ENCODE measurements at regions not wholly inside any gene's neighbourhood (a gene's known extent, or its start where the extent isn't known, plus 50 kb on each side); places are given as distances from the start of the nearest gene placed in this dataset.

DNA sequence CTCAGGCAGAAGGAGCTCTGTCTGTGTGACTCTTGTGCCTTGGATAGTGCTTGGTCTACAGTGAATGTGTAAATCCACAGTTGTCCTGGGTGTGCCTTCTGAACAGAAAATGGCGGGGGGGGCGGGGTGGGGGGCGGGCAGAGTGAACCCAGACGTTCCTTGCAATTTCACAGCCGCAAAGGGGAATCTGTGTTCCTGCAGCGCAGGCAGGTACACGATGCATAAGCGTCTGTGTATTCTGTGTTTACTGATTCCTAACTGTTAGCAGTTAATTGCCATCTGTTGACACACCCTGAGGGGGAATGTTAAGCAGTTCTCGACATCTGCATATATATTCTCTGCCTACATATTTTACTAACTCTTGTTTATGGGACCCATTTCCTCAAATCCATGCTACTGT, 123.5 kb upstream of the ZFHX3 start:
- Histone ChIP-seq H3K4me1 (peaks cover 33% of the 10 kb centered on the region), H3K27me3 (peaks cover 16% of the 10 kb centered on the region), H3K9me3 (no peaks in the 10 kb centered on the region), H3K27ac (no peak overlapping the region), H3K4me3 (no peak overlapping the region), H3K36me3 (no peaks in the 10 kb centered on the region)
- TF ChIP-seq POLR2A (IDR thresholded peaks at IDR 0.05): no peak
- no peak for TF ChIP-seq EP300 (IDR thresholded peaks at IDR 0.05)
- TF ChIP-seq, protein P1, sequence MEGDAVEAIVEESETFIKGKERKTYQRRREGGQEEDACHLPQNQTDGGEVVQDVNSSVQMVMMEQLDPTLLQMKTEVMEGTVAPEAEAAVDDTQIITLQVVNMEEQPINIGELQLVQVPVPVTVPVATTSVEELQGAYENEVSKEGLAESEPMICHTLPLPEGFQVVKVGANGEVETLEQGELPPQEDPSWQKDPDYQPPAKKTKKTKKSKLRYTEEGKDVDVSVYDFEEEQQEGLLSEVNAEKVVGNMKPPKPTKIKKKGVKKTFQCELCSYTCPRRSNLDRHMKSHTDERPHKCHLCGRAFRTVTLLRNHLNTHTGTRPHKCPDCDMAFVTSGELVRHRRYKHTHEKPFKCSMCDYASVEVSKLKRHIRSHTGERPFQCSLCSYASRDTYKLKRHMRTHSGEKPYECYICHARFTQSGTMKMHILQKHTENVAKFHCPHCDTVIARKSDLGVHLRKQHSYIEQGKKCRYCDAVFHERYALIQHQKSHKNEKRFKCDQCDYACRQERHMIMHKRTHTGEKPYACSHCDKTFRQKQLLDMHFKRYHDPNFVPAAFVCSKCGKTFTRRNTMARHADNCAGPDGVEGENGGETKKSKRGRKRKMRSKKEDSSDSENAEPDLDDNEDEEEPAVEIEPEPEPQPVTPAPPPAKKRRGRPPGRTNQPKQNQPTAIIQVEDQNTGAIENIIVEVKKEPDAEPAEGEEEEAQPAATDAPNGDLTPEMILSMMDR (IDR thresholded peaks at IDR 0.05): no peak
- no peak for TF ChIP-seq POLR2AphosphoS5 (IDR thresholded peaks at IDR 0.05)
- DNase-seq (ENCODE audit: low spot score in 2 of 2): no peak
- 32% methylated on average over 9 of the region's 9 CpGs for WGBS

DNA sequence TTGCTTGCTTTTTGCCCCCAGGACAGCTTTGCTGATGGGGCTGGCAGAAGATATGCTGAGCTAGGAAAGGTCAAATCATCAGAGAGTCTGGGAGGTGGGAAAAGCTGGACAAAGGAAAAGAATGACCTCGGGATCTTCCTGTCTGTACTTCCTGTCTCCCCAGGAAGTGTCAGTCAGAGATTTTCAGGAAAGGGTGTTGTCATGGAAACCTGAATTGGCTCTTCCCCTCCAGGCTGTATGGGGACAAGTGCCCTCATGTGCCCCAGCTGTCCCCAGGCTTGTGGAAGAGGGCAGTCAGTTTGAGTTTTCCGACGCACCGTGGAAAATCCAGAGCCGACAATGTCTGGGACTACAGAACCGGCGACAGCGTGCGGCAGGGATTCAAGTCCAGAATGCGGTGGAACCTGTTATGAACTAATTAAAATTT, 122.7 kb upstream of the ZFHX3 start:
- WGBS: 35% methylated on average over 10 of the region's 10 CpGs
- Histone ChIP-seq H3K27ac (no peak overlapping the region), H3K36me3 (no peaks in the 10 kb centered on the region), H3K27me3 (peaks cover 13% of the 10 kb centered on the region), H3K4me3 (no peak overlapping the region), H3K4me1 (peaks cover 33% of the 10 kb centered on the region), H3K9me3 (no peaks in the 10 kb centered on the region)
- DNase-seq (ENCODE audit: low spot score in 2 of 2): peak in 1 of 2 donors; percentile 67
- TF ChIP-seq POLR2A (IDR thresholded peaks at IDR 0.05) (no peak), POLR2AphosphoS5 (IDR thresholded peaks at IDR 0.05) (no peak), EP300 (IDR thresholded peaks at IDR 0.05) (no peak)
- TF ChIP-seq, protein P1 (IDR thresholded peaks at IDR 0.05): no peak

DNA sequence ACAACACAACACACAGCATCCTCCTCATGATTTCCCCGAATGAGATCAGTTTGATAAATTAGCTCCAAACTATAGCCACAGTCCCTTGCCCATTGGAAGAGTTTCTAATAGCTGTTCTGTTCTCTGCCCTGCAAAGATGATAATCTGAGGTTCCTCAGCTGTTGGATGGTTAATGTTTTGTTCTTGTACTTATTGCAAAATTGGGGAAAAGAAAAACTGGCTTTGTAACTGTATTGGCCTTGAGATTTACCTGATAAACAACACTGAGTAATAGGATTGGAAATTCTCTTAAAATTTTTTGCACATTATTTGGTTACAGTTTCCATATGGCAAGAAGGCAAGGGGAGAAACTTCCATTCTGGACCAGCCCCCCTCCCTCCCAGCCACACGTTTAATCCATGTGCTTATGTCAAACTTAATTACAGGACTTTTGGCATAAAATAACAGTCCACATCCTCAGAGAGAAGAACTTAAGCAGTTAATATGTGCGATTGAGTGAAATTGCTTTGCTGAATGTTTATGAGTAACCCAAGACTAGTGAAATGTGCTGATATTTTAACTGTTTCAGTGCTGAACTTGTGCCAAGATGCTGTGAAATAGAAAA, 119.1 kb upstream of the ZFHX3 start:
- 24% methylated on average over 3 of the region's 3 CpGs for WGBS
- H3K4me3 ChIP-seq: no peak overlapping the region
- TF ChIP-seq POLR2AphosphoS5 (IDR thresholded peaks at IDR 0.05): no peak
- no peak for TF ChIP-seq EP300 (IDR thresholded peaks at IDR 0.05)
- TF ChIP-seq, protein P1 (IDR thresholded peaks at IDR 0.05): no peak
- no peak for TF ChIP-seq POLR2A (IDR thresholded peaks at IDR 0.05)
- no peak for DNase-seq (ENCODE audit: low spot score in 2 of 2)
- H3K36me3 ChIP-seq: no peaks in the 10 kb centered on the region
- H3K9me3 ChIP-seq: no peaks in the 10 kb centered on the region
- H3K27me3 ChIP-seq: peaks cover 9% of the 10 kb centered on the region
- H3K27ac ChIP-seq: no peak overlapping the region
- H3K4me1 ChIP-seq: peaks cover 20% of the 10 kb centered on the region

DNA sequence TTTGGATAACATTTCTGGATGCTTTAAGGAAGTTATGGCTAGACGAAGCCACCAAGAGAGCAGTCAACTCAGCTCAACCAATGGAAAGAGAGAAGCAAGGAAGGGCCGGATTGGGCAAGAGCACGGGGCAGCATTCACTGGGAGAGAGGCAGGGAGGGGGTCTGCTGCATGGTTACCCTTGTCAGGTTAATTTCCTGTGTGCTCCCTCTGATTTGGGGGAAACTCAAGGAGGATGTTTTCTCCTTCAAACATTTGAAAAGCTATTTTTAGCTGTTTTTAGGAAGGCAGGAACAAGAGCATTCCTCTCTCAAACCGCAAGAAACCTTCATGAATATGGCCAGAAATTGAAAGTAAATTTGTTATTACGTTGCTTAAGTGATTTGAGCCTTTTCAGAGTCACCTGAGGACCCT, 118.5 kb upstream of the ZFHX3 start:
- H3K4me1 ChIP-seq: peaks cover 17% of the 10 kb centered on the region
- H3K36me3 ChIP-seq: no peaks in the 10 kb centered on the region
- 64% methylated on average over 5 of the region's 5 CpGs for WGBS
- no peaks in the 10 kb centered on the region for H3K9me3 ChIP-seq
- no peak for DNase-seq (ENCODE audit: low spot score in 2 of 2)
- no peak for TF ChIP-seq POLR2A (IDR thresholded peaks at IDR 0.05)
- TF ChIP-seq, protein P1 (IDR thresholded peaks at IDR 0.05): no peak
- TF ChIP-seq EP300 (IDR thresholded peaks at IDR 0.05): no peak
- no peak for TF ChIP-seq POLR2AphosphoS5 (IDR thresholded peaks at IDR 0.05)
- H3K4me3 ChIP-seq: no peak overlapping the region
- no peak overlapping the region for H3K27ac ChIP-seq
- peaks cover 9% of the 10 kb centered on the region for H3K27me3 ChIP-seq

DNA sequence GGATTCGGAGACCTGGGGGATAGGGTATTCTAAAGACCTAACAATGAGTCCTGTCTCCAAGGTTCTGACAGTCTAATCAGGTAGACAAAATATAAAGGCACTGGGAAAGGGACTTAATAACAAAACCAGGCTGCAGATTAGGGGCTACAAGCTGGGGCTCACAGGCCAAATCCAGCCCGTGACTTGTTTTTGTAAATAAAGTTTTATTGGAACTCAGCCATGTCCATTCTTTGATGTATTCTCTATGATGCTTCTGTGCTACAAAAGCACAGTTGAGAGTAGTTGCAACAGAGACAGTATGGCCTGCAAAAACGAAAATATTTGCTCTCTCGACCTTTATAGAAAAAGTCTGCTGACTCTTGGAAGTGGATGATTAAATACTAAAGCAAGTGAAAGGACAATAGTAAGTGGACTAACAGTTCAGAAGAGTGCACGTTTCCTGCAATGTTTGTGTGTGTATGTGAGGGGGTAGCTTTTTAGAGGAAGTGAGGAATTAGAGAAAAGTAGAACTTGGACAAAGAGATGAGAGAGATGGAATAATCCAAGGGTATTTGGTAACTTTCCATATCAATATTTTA, 115.4 kb upstream of the ZFHX3 start:
- Histone ChIP-seq H3K4me1 (peaks cover 6% of the 10 kb centered on the region), H3K27me3 (peaks cover under 1% of the 10 kb centered on the region), H3K4me3 (no peak overlapping the region), H3K36me3 (no peaks in the 10 kb centered on the region), H3K27ac (no peak overlapping the region), H3K9me3 (no peaks in the 10 kb centered on the region)
- 63% methylated on average over 5 of the region's 5 CpGs for WGBS
- no peak for TF ChIP-seq EP300 (IDR thresholded peaks at IDR 0.05)
- TF ChIP-seq, protein P1 (IDR thresholded peaks at IDR 0.05): no peak
- no peak for TF ChIP-seq POLR2AphosphoS5 (IDR thresholded peaks at IDR 0.05)
- TF ChIP-seq POLR2A (IDR thresholded peaks at IDR 0.05): no peak
- no peak for DNase-seq (ENCODE audit: low spot score in 2 of 2)

Data from suprapubic skin (tissue), 4 donors.